SK-N-SH (cell line): ENCODE measurements at regions not wholly inside any gene's neighbourhood (a gene's known extent, or its start where the extent isn't known, plus 50 kb on each side); places are given as distances from the start of the nearest gene placed in this dataset.

Experiments used
- CTCF ChIA-PET: fragments of 300-600, 350-600 bp; formaldehyde crosslinking; extraction: SDS; loops from one replicate; lab custom pipeline; 2021; lab: Yijun Ruan, JAX
- POLR2A ChIA-PET: fragments of 350-600 bp; sonication (Branson Sonifier 250); formaldehyde crosslinking; extraction: SDS; loops from one replicate; lab custom pipeline; 2020; ENCODE audit warnings: antibody characterized with exemption, inconsistent platforms; lab: Yijun Ruan, JAX
- DNase-seq: peaks from one replicate; pipeline ENCODE4 v3.0.0; 2012
- H2AFZ ChIP-seq: fragments of 200-600 bp; sonication (generic); 2 replicates; pipeline ENCODE4 v1.8.1; 2016; ENCODE audit warnings: antibody characterized with exemption, mild to moderate bottlenecking, low read depth
- H3F3A ChIP-seq: fragments of 200-600 bp; sonication (generic); replicated peaks from 2 replicates; pipeline ENCODE3; 2016; ENCODE audit warnings: antibody characterized with exemption, mild to moderate bottlenecking; ENCODE audit not compliant: insufficient read depth
- H3K27ac ChIP-seq, 2 experiments: fragments of 200-500 bp in 1 of 2; fragments of 200-600 bp in 1 of 2; sonication (Bioruptor generic) in 1 of 2; sonication (generic), shearing (Covaris generic) in 1 of 2; 2 replicates each; pipeline versions ENCODE4 v1.5.1 to v1.6.1; 2014 to 2016; ENCODE audit warnings: low read depth in 2 of 2, inconsistent platforms in 1 of 2, low read length in 1 of 2, mild to moderate bottlenecking in 1 of 2, mixed read lengths in 1 of 2
- H3K27me3 ChIP-seq: fragments of 200-600 bp; sonication (generic), shearing (Covaris generic); 2 replicates; pipeline ENCODE4 v1.6.1; 2016; ENCODE audit warnings: mixed run types; ENCODE audit not compliant: insufficient read depth
- H3K36me3 ChIP-seq, 2 experiments: fragments of 200-500 bp in 1 of 2; fragments of 200-600 bp in 1 of 2; sonication (Bioruptor generic) in 1 of 2; sonication (generic) in 1 of 2; replicated peaks in 1 of 2; 2 replicates each; pipeline versions ENCODE3 to v1.5.1; 2014 to 2016; ENCODE audit warnings: low read length in 1 of 2, mild to moderate bottlenecking in 1 of 2; ENCODE audit not compliant: insufficient read depth in 2 of 2, control insufficient read depth in 1 of 2
- H3K4me1 ChIP-seq, 2 experiments: fragments of 200-500 bp in 1 of 2; fragments of 200-600 bp in 1 of 2; sonication (Bioruptor generic) in 1 of 2; sonication (generic), shearing (Covaris generic) in 1 of 2; 2 replicates each; pipeline versions ENCODE4 v1.5.1 to v1.6.1; 2014 to 2016; ENCODE audit warnings: low read depth in 1 of 2, low read length in 1 of 2, mixed run types in 1 of 2; ENCODE audit not compliant: insufficient read depth in 2 of 2, control insufficient read depth in 1 of 2
- H3K4me2 ChIP-seq: fragments of 200-600 bp; sonication (generic), shearing (Covaris generic); 2 replicates; pipeline ENCODE4 v1.6.1; 2017; ENCODE audit warnings: mixed run types
- H3K4me3 ChIP-seq, 2 experiments: fragments of 200-500 bp in 1 of 2; fragments of 200-600 bp in 1 of 2; sonication (Bioruptor generic) in 1 of 2; sonication (generic), shearing (Covaris generic) in 1 of 2; 2 replicates each; pipeline versions ENCODE4 v1.5.1 to v1.8.1; 2014 to 2016; ENCODE audit warnings: low read depth in 2 of 2, inconsistent platforms in 1 of 2, low read length in 1 of 2, mild to moderate bottlenecking in 1 of 2, mixed read lengths in 1 of 2, moderate library complexity in 1 of 2
- H3K79me2 ChIP-seq: fragments of 200-600 bp; sonication (generic); 2 replicates; pipeline ENCODE4 v1.8.1; 2017; ENCODE audit warnings: mild to moderate bottlenecking; ENCODE audit not compliant: insufficient read depth
- H3K9ac ChIP-seq: fragments of 200-600 bp; sonication (generic); 2 replicates; pipeline ENCODE4 v1.6.1; 2017; ENCODE audit warnings: mixed run types
- H3K9me2 ChIP-seq: fragments of 200-600 bp; sonication (generic); 2 replicates; pipeline ENCODE4 v1.6.1; 2017; ENCODE audit warnings: mixed run types
- H3K9me3 ChIP-seq: fragments of 200-600 bp; sonication (generic); 2 replicates; pipeline ENCODE4 v1.6.1; 2017; ENCODE audit warnings: mixed run types, mild to moderate bottlenecking, moderate library complexity
- H4K20me1 ChIP-seq: fragments of 200-600 bp; sonication (generic); 2 replicates; pipeline ENCODE4 v1.6.1; 2017; ENCODE audit warnings: mild to moderate bottlenecking, mixed run types; ENCODE audit not compliant: insufficient read depth
- ELF1 ChIP-seq: IDR thresholded peaks from 2 replicates; pipeline ENCODE4 v1.4.0; 2012
- EP300 ChIP-seq, 2 experiments: IDR thresholded peaks; 2 replicates each; pipeline versions ENCODE4 v1.4.0 to v1.6.1; 2012; ENCODE audit warnings: borderline replicate concordance in 1 of 2, low read depth in 1 of 2, low read length in 1 of 2
- EZH2phosphoT487 ChIP-seq: fragments of 200-600 bp; sonication (generic); IDR thresholded peaks from 2 replicates; pipeline ENCODE4 v1.6.1; 2017; ENCODE audit warnings: low read depth, mixed run types, mild to moderate bottlenecking, antibody characterized with exemption, moderate library complexity, borderline replicate concordance
- FOSL2 ChIP-seq: IDR thresholded peaks from 2 replicates; pipeline ENCODE4 v1.4.0; 2012; ENCODE audit warnings: low read depth, mild to moderate bottlenecking, moderate library complexity, borderline replicate concordance
- FOXJ3 ChIP-seq: sonication (generic); formaldehyde crosslinking; IDR thresholded peaks from 2 replicates; pipeline ENCODE4 v1.5.1; 2020; ENCODE audit warnings: mild to moderate bottlenecking, missing genetic modification reagents
- FOXM1 ChIP-seq: IDR thresholded peaks from 2 replicates; pipeline ENCODE4 v1.4.0; 2012; ENCODE audit warnings: low read depth, mild to moderate bottlenecking
- GABPA ChIP-seq: IDR thresholded peaks from 2 replicates; pipeline ENCODE4 v1.4.0; 2012; ENCODE audit warnings: low read depth, mild to moderate bottlenecking
- NRF1 ChIP-seq: IDR thresholded peaks from 2 replicates; pipeline ENCODE4 v1.6.1; 2012; ENCODE audit warnings: low read depth, mild to moderate bottlenecking, low read length
- RCOR1 ChIP-seq: fragments of 150-350 bp; IDR thresholded peaks from 2 replicates; pipeline ENCODE4 v1.6.1; 2017; ENCODE audit warnings: antibody characterized with exemption, low read length
- TAF1 ChIP-seq: IDR thresholded peaks from 2 replicates; pipeline ENCODE4 v1.6.1; 2012; ENCODE audit warnings: low read depth, mild to moderate bottlenecking, low read length, moderate library complexity, borderline replicate concordance
- TCF12 ChIP-seq: IDR thresholded peaks from 2 replicates; pipeline ENCODE4 v1.4.0; 2012
- TEAD4 ChIP-seq: IDR thresholded peaks from 2 replicates; pipeline ENCODE4 v1.4.0; 2012; ENCODE audit warnings: mild to moderate bottlenecking, borderline replicate concordance; ENCODE audit not compliant: insufficient read depth
- USF2 ChIP-seq: fragments of 150-350 bp; IDR thresholded peaks from 2 replicates; pipeline ENCODE4 v1.6.1; 2017; ENCODE audit warnings: antibody characterized with exemption, low read length, low read depth, borderline replicate concordance
- WGBS: methylation state at CpG from one replicate; pipeline ENCODE4 v1.1.6; 2017; ENCODE audit warnings: low lambda C conversion rate; 5-methylcytosine and 5-hydroxymethylcytosine counted together
- TF ChIP-seq, protein P1 (sequence below): IDR thresholded peaks from 2 replicates; pipeline ENCODE4; 2012
- TF ChIP-seq, protein P2 (sequence below): fragments of 200-600 bp; sonication (generic); IDR thresholded peaks from 2 replicates; pipeline ENCODE4 v1.6.1; 2017; ENCODE audit warnings: antibody characterized with exemption, mild to moderate bottlenecking, moderate library complexity
- TF ChIP-seq, protein P3 (sequence below): IDR thresholded peaks from 2 replicates; pipeline ENCODE4 v1.4.0; 2012; ENCODE audit warnings: low read depth, borderline replicate concordance

- Histone ChIP-seq H3K9ac (no peak overlapping the region), H3K36me3 (no peaks in the 10 kb centered on the region), H4K20me1 (no peaks in the 10 kb centered on the region), H3K27ac (no peak overlapping the region), H3K4me3 (no peak overlapping the region), H3K4me2 (no peak overlapping the region), H3F3A (no peaks in the 10 kb centered on the region), H3K9me3 (no peaks in the 10 kb centered on the region), H3K79me2 (no peaks in the 10 kb centered on the region), H3K4me1 (peaks cover 4 to 8% of the 10 kb centered on the region in 2 experiments; a peak in 3 of 4 replicates), H3K9me2 (0 out of 2 replicates have a peak, but pooled peaks cover 3% of the 10 kb centered on the region), H3K27me3 (no peaks in the 10 kb centered on the region), H2AFZ (no peak overlapping the region)
- DNase-seq: no peak
- POLR2A ChIA-PET: no interaction called here
- WGBS: 67% methylated on average over 2 of the region's 2 CpGs
- TF ChIP-seq EP300 (IDR thresholded peaks at IDR 0.05; ENCODE audit: borderline replicate concordance in 1 of 2, low read depth in 1 of 2, low read length in 1 of 2): no peak
- TF ChIP-seq FOXM1: no peak
- TF ChIP-seq TEAD4: no peak
- TF ChIP-seq TCF12: no peak
- TF ChIP-seq FOXJ3 (CRISPR knock-in tag): no peak
- TF ChIP-seq USF2: no peak
- no peak for TF ChIP-seq TAF1
- TF ChIP-seq GABPA: no peak
- TF ChIP-seq, protein P1, sequence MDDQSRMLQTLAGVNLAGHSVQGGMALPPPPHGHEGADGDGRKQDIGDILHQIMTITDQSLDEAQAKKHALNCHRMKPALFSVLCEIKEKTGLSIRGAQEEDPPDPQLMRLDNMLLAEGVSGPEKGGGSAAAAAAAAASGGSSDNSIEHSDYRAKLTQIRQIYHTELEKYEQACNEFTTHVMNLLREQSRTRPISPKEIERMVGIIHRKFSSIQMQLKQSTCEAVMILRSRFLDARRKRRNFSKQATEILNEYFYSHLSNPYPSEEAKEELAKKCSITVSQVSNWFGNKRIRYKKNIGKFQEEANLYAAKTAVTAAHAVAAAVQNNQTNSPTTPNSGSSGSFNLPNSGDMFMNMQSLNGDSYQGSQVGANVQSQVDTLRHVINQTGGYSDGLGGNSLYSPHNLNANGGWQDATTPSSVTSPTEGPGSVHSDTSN: no peak
- no peak for TF ChIP-seq FOSL2
- TF ChIP-seq, protein P2, sequence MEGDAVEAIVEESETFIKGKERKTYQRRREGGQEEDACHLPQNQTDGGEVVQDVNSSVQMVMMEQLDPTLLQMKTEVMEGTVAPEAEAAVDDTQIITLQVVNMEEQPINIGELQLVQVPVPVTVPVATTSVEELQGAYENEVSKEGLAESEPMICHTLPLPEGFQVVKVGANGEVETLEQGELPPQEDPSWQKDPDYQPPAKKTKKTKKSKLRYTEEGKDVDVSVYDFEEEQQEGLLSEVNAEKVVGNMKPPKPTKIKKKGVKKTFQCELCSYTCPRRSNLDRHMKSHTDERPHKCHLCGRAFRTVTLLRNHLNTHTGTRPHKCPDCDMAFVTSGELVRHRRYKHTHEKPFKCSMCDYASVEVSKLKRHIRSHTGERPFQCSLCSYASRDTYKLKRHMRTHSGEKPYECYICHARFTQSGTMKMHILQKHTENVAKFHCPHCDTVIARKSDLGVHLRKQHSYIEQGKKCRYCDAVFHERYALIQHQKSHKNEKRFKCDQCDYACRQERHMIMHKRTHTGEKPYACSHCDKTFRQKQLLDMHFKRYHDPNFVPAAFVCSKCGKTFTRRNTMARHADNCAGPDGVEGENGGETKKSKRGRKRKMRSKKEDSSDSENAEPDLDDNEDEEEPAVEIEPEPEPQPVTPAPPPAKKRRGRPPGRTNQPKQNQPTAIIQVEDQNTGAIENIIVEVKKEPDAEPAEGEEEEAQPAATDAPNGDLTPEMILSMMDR: no peak
- no peak for TF ChIP-seq RCOR1
- no peak for TF ChIP-seq ELF1
- no peak for TF ChIP-seq NRF1
- TF ChIP-seq, protein P3, sequence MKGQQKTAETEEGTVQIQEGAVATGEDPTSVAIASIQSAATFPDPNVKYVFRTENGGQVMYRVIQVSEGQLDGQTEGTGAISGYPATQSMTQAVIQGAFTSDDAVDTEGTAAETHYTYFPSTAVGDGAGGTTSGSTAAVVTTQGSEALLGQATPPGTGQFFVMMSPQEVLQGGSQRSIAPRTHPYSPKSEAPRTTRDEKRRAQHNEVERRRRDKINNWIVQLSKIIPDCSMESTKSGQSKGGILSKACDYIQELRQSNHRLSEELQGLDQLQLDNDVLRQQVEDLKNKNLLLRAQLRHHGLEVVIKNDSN: no peak
- no peak for TF ChIP-seq EZH2phosphoT487
- CTCF ChIA-PET: no interaction called here
Observed at GRCh38 chr18:68504441-68505177, 210.3 kb downstream of the TMX3 start.
